Activated naive CD8-positive, alpha-beta T cell treated with anti-CD3 and anti-CD28 coated beads for 36 hours (primary cell): ENCODE measurements at regions not wholly inside any gene's neighbourhood (a gene's known extent, or its start where the extent isn't known, plus 50 kb on each side); places are given as distances from the start of the nearest gene placed in this dataset.
"Not testable (repeated sequence)": the region's sequence is repeated elsewhere in the genome, so short reads cannot be mapped to it uniquely, and the experiment has no call there.

Experiments used
- DNase-seq: peaks from one replicate; pipeline ENCODE4 v3.0.0; 2021
- H3K27ac Mint-ChIP-seq: one replicate; pipeline ENCODE4 v1.8.0; 2022; ENCODE audit warnings: mild to moderate bottlenecking, moderate library complexity, mixed read lengths
- H3K27me3 Mint-ChIP-seq: one replicate; pipeline ENCODE4 v1.8.0; 2022; ENCODE audit warnings: mild to moderate bottlenecking, mixed read lengths
- H3K36me3 Mint-ChIP-seq: one replicate; pipeline ENCODE4 v1.8.0; 2021; ENCODE audit warnings: mild to moderate bottlenecking, mixed read lengths
- H3K4me1 Mint-ChIP-seq: one replicate; pipeline ENCODE4 v1.8.0; 2021; ENCODE audit warnings: mixed read lengths
- H3K4me3 Mint-ChIP-seq: one replicate; pipeline ENCODE4 v1.8.0; 2022; ENCODE audit warnings: mild to moderate bottlenecking, moderate library complexity, mixed read lengths
- H3K9me3 Mint-ChIP-seq: one replicate; pipeline ENCODE4 v1.8.0; 2022; ENCODE audit warnings: mixed read lengths

GRCh38 chr16:66173796-66174195 lies 192.7 kb upstream of the CDH5 start:
- not testable (repeated sequence) for H3K4me1 Mint-ChIP-seq, DNase-seq, H3K4me3 Mint-ChIP-seq, H3K9me3 Mint-ChIP-seq, H3K36me3 Mint-ChIP-seq, H3K27me3 Mint-ChIP-seq, H3K27ac Mint-ChIP-seq

- H3K36me3 Mint-ChIP-seq, H3K27me3 Mint-ChIP-seq, H3K4me1 Mint-ChIP-seq, H3K4me3 Mint-ChIP-seq, H3K27ac Mint-ChIP-seq, DNase-seq, H3K9me3 Mint-ChIP-seq: not testable (repeated sequence)
Measured at GRCh38 chr16:66173181-66173580, 193.3 kb upstream of the CDH5 start.

DNA sequence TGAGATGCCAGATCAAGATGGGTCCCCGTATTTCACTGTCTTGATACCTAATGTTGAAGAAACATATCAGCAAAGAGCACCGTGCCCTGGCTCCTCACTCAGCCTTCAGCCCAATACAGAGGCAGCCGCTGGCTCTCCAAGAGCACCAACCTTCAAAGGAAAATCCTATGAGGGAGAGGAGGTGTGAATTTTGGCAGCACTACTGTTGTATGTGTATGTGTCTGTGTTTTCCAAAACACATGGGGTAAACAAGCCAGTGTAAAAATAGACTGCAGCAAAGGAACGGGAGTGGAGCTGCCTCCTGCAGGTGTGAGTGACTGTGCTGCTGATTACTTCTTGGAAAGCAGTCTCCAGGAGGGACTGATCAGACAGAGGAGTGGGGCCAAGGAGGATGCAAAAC lies 194.0 kb upstream of the CDH5 start:
- Mint-ChIP-seq H3K4me1 (no peaks in the 10 kb centered on the region), H3K4me3 (no peak overlapping the region)

GRCh38 chr16:66171578-66171977 lies 194.9 kb upstream of the CDH5 start:
- no peaks in the 10 kb centered on the region for H3K36me3 Mint-ChIP-seq

More for the DNA sequence above, 194.0 kb upstream of the CDH5 start:
- H3K36me3 Mint-ChIP-seq = no peaks in the 10 kb centered on the region
- peaks cover 8% of the 10 kb centered on the region for H3K27me3 Mint-ChIP-seq
- H3K9me3 Mint-ChIP-seq = no peaks in the 10 kb centered on the region
- no peak for DNase-seq
- H3K27ac Mint-ChIP-seq = no peak overlapping the region

GRCh38 chr16:66170989-66171388 lies 195.5 kb upstream of the CDH5 start:
- H3K9me3 Mint-ChIP-seq = no peaks in the 10 kb centered on the region
- no peak for DNase-seq
- H3K4me1 Mint-ChIP-seq = no peaks in the 10 kb centered on the region
- no peak overlapping the region for H3K4me3 Mint-ChIP-seq
- H3K27ac Mint-ChIP-seq = no peak overlapping the region
- peaks cover 5% of the 10 kb centered on the region for H3K27me3 Mint-ChIP-seq
- H3K36me3 Mint-ChIP-seq = no peaks in the 10 kb centered on the region

More at GRCh38 chr16:66171578-66171977, 194.9 kb upstream of the CDH5 start:
- Mint-ChIP-seq H3K27ac (no peak overlapping the region), H3K9me3 (no peaks in the 10 kb centered on the region), H3K27me3 (peaks cover 8% of the 10 kb centered on the region), H3K4me3 (no peak overlapping the region), H3K4me1 (no peaks in the 10 kb centered on the region)
- no peak for DNase-seq

GRCh38 chr16:66169817-66170216 lies 196.7 kb upstream of the CDH5 start:
- Mint-ChIP-seq H3K9me3 (no peaks in the 10 kb centered on the region), H3K27ac (no peak overlapping the region), H3K4me3 (no peak overlapping the region), H3K36me3 (no peaks in the 10 kb centered on the region), H3K27me3 (peaks cover 5% of the 10 kb centered on the region), H3K4me1 (no peaks in the 10 kb centered on the region)
- no peak for DNase-seq

GRCh38 chr16:66168777-66169176 lies 197.7 kb upstream of the CDH5 start:
- Mint-ChIP-seq H3K27ac (no peak overlapping the region), H3K4me3 (no peak overlapping the region), H3K9me3 (no peaks in the 10 kb centered on the region), H3K4me1 (no peaks in the 10 kb centered on the region), H3K27me3 (peaks cover 5% of the 10 kb centered on the region), H3K36me3 (no peaks in the 10 kb centered on the region)
- no peak for DNase-seq

- H3K9me3 Mint-ChIP-seq = no peaks in the 10 kb centered on the region
- H3K4me3 Mint-ChIP-seq = no peak overlapping the region
- no peaks in the 10 kb centered on the region for H3K36me3 Mint-ChIP-seq
- H3K4me1 Mint-ChIP-seq = no peaks in the 10 kb centered on the region
- no peak overlapping the region for H3K27ac Mint-ChIP-seq
- peaks cover 5% of the 10 kb centered on the region for H3K27me3 Mint-ChIP-seq
- no peak for DNase-seq
Measured at GRCh38 chr16:66167564-66168291, 198.8 kb upstream of the CDH5 start.

- no peaks in the 10 kb centered on the region for H3K4me1 Mint-ChIP-seq
Measured at GRCh38 chr16:66166490-66166889, 200.0 kb upstream of the CDH5 start.

GRCh38 chr16:66165879-66166278 lies 200.6 kb upstream of the CDH5 start:
- H3K27ac Mint-ChIP-seq = no peak overlapping the region
- DNase-seq = no peak
- H3K27me3 Mint-ChIP-seq = peaks cover 5% of the 10 kb centered on the region
- H3K4me1 Mint-ChIP-seq = no peaks in the 10 kb centered on the region
- no peaks in the 10 kb centered on the region for H3K9me3 Mint-ChIP-seq
- no peak overlapping the region for H3K4me3 Mint-ChIP-seq
- no peaks in the 10 kb centered on the region for H3K36me3 Mint-ChIP-seq

More at GRCh38 chr16:66166490-66166889, 200.0 kb upstream of the CDH5 start:
- H3K27me3 Mint-ChIP-seq = peaks cover 5% of the 10 kb centered on the region
- no peaks in the 10 kb centered on the region for H3K36me3 Mint-ChIP-seq
- no peaks in the 10 kb centered on the region for H3K9me3 Mint-ChIP-seq
- no peak overlapping the region for H3K27ac Mint-ChIP-seq
- no peak overlapping the region for H3K4me3 Mint-ChIP-seq
- no peak for DNase-seq

DNA sequence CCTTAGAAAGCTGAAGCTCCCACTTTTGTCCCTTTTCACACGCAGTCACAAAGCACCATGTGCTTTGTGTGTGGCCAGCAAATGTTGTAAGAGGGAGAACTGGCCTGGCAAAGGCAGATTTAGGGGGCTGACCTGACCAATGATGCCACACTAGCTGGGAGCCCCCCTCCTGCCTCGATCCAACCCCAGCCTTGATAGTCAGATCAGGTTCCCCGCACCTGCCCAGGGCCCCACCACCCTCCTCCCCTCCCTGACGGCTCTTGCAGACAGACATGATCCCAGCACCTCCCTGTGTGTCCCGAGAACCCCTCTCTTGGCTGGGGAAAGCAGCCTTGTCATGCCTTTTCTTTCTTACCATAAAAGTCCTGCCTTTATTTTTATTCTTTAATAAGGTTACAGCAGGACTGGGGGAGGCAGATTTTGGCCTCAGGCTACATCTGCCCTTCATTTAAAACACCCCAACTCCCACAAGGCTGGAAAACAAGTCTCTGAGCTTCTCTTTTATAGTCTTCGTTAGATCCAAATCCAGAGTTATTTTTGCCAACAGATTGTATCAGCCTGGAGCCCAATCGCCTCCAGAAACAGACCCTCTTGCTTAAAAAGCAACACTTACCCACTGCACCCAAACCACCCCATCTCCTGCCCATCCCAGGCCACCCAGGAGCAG lies 201.8 kb upstream of the CDH5 start:
- Mint-ChIP-seq H3K4me1 (no peaks in the 10 kb centered on the region), H3K27ac (no peak overlapping the region), H3K36me3 (no peaks in the 10 kb centered on the region), H3K4me3 (no peak overlapping the region), H3K27me3 (peaks cover 5% of the 10 kb centered on the region), H3K9me3 (no peaks in the 10 kb centered on the region)
- DNase-seq = no peak

- Mint-ChIP-seq H3K9me3 (no peaks in the 10 kb centered on the region), H3K27me3 (peaks cover 5% of the 10 kb centered on the region), H3K27ac (no peak overlapping the region)
Measured at GRCh38 chr16:66162821-66163220, 203.7 kb upstream of the CDH5 start.

GRCh38 chr16:66161942-66162341 lies 204.5 kb upstream of the CDH5 start:
- Mint-ChIP-seq H3K27ac (no peak overlapping the region), H3K36me3 (no peaks in the 10 kb centered on the region), H3K4me1 (no peaks in the 10 kb centered on the region)

More at GRCh38 chr16:66162821-66163220, 203.7 kb upstream of the CDH5 start:
- Mint-ChIP-seq H3K4me3 (no peak overlapping the region), H3K4me1 (no peaks in the 10 kb centered on the region), H3K36me3 (no peaks in the 10 kb centered on the region)
- DNase-seq = no peak

GRCh38 chr16:66161269-66161668 lies 205.2 kb upstream of the CDH5 start:
- Mint-ChIP-seq H3K4me3 (no peak overlapping the region), H3K9me3 (no peaks in the 10 kb centered on the region), H3K4me1 (no peaks in the 10 kb centered on the region), H3K27me3 (peaks cover 4% of the 10 kb centered on the region), H3K36me3 (no peaks in the 10 kb centered on the region), H3K27ac (no peak overlapping the region)
- no peak for DNase-seq

More at GRCh38 chr16:66161942-66162341, 204.5 kb upstream of the CDH5 start:
- no peak for DNase-seq
- no peaks in the 10 kb centered on the region for H3K9me3 Mint-ChIP-seq
- no peaks in the 10 kb centered on the region for H3K27me3 Mint-ChIP-seq
- no peak overlapping the region for H3K4me3 Mint-ChIP-seq

DNA sequence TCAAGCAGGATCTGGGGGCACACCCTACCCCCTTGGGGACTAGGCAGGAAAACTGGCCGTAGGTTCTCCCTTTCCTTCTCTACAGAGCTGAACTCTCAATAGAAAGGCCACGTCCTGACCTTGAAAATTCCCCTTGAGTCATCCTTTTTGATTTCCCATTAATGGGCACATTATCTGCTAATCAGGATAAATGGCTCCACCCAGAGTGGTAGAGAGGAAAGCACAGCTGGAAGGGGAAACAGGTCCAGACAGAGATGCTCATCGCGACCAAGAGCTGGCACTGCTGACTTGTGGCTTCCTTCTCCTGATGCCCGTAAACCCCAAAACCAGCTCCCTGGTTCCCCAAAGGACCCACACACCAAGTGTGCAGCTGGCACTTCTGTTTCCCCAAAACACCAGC lies 206.5 kb upstream of the CDH5 start:
- no peaks in the 10 kb centered on the region for H3K4me1 Mint-ChIP-seq
- H3K27me3 Mint-ChIP-seq = peaks cover 4% of the 10 kb centered on the region
- DNase-seq = no peak
- H3K4me3 Mint-ChIP-seq = no peak overlapping the region
- H3K27ac Mint-ChIP-seq = no peak overlapping the region
- H3K9me3 Mint-ChIP-seq = no peaks in the 10 kb centered on the region
- H3K36me3 Mint-ChIP-seq = no peaks in the 10 kb centered on the region

DNA sequence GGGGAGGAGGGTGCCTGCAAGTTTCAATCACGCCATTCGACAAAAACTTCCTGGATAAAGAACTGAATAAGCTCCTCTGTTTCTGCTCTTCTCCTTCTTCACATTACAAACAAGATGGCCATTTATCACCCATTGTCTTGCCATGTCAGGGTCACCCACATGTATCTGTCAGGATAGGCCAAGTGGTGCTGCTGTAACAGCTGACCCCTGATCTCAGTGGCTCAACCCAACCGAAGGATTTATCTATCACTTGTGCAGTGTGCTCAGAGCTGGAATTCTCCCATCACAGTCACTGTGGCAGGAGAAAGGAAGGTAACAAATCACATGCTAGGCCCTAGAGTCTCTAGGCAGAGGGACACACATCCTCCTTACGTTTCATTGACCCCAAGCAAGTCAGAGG lies 210.0 kb upstream of the CDH5 start:
- Mint-ChIP-seq H3K36me3 (no peaks in the 10 kb centered on the region), H3K27ac (no peak overlapping the region), H3K9me3 (no peaks in the 10 kb centered on the region), H3K27me3 (peaks cover 4% of the 10 kb centered on the region), H3K4me3 (no peak overlapping the region), H3K4me1 (no peaks in the 10 kb centered on the region)
- no peak for DNase-seq
